WTC11 (cell line): ENCODE measurements at regions not wholly inside any gene's neighbourhood (a gene's known extent, or its start where the extent isn't known, plus 50 kb on each side); places are given as distances from the start of the nearest gene placed in this dataset.

Experiments
- ATAC-seq: fragments of 200-7000 bp; cut with Tn5 transposase; 2 replicates; pipeline ENCODE4 v1.10.0; 2021; ENCODE audit warnings: mild to moderate bottlenecking, moderate library complexity
- CTCF ChIA-PET: fragments of 300-600 bp; sonication (Branson Sonifier 250); formaldehyde crosslinking; loops from one replicate; lab custom pipeline; 2021; ENCODE audit warnings: antibody characterized with exemption; lab: Charles Lee
- POLR2A ChIA-PET: fragments of 350-600 bp; sonication (Branson Sonifier 250); formaldehyde crosslinking; loops from one replicate; lab custom pipeline; 2021; ENCODE audit warnings: antibody characterized with exemption; lab: Charles Lee
- DNase-seq: peaks from one replicate; pipeline ENCODE4 v3.0.0; 2021; ENCODE audit warnings: low spot score
- H3K27ac Mint-ChIP-seq: 2 replicates; pipeline ENCODE4 v1.8.0; 2021; ENCODE audit warnings: mixed read lengths
- H3K27me3 Mint-ChIP-seq: 2 replicates; pipeline ENCODE4 v1.8.0; 2021; ENCODE audit warnings: low read depth, mild to moderate bottlenecking, moderate library complexity, mixed read lengths
- H3K36me3 Mint-ChIP-seq: 2 replicates; pipeline ENCODE4 v1.8.0; 2021; ENCODE audit warnings: mixed read lengths
- H3K4me1 Mint-ChIP-seq: 2 replicates; pipeline ENCODE4 v1.8.0; 2022; ENCODE audit warnings: mixed read lengths
- H3K4me3 Mint-ChIP-seq: 2 replicates; pipeline ENCODE4 v1.8.0; 2021; ENCODE audit warnings: mild to moderate bottlenecking, moderate library complexity, mixed read lengths
- H3K9me3 Mint-ChIP-seq: 2 replicates; pipeline ENCODE4 v1.8.0; 2021; ENCODE audit warnings: mixed read lengths
- CREB1 ChIP-seq: sonication (generic); formaldehyde crosslinking; IDR thresholded peaks from 2 replicates; pipeline ENCODE4 v1.8.0; 2023; ENCODE audit warnings: mild to moderate bottlenecking, missing genetic modification reagents
- IRF2 ChIP-seq: sonication (generic); formaldehyde crosslinking; IDR thresholded peaks from 2 replicates; pipeline ENCODE4 v1.8.0; 2022; ENCODE audit warnings: low read depth, missing genetic modification reagents, borderline replicate concordance
- NR2C2 ChIP-seq: sonication (generic); formaldehyde crosslinking; IDR thresholded peaks from 2 replicates; pipeline ENCODE4 v1.8.0; 2022; ENCODE audit warnings: mild to moderate bottlenecking, missing genetic modification reagents
- RORB ChIP-seq: fragments of 250-450 bp; sonication (Bioruptor Pico); IDR thresholded peaks from 2 replicates; pipeline ENCODE4 v1.9.0; 2021; ENCODE audit warnings: mild to moderate bottlenecking
- ZBTB21 ChIP-seq: sonication (generic); formaldehyde crosslinking; IDR thresholded peaks from 2 replicates; pipeline ENCODE4 v1.8.1; 2023; ENCODE audit warnings: mild to moderate bottlenecking, missing genetic modification reagents, borderline replicate concordance
- ZNF396 ChIP-seq: fragments of 250-450 bp; sonication (Bioruptor Pico); IDR thresholded peaks from 2 replicates; pipeline ENCODE4 v1.8.0; 2021; ENCODE audit warnings: mild to moderate bottlenecking, moderate library complexity, borderline replicate concordance
- ZNF423 ChIP-seq: fragments of 250-450 bp; sonication (Bioruptor Pico); IDR thresholded peaks from 2 replicates; pipeline ENCODE4 v2.1.2; 2022; ENCODE audit warnings: mild to moderate bottlenecking, moderate library complexity
- TF ChIP-seq, protein P1 (sequence below): sonication (generic); formaldehyde crosslinking; IDR thresholded peaks from 2 replicates; pipeline ENCODE4 v1.8.0; 2023; ENCODE audit warnings: missing genetic modification reagents, mild to moderate bottlenecking, borderline replicate concordance
- TF ChIP-seq, protein P2 (sequence below): sonication (generic); formaldehyde crosslinking; IDR thresholded peaks from 2 replicates; pipeline ENCODE4 v1.8.0; 2023; ENCODE audit warnings: mild to moderate bottlenecking, missing genetic modification reagents
- TF ChIP-seq, protein P3 (sequence below): sonication (generic); formaldehyde crosslinking; IDR thresholded peaks from 2 replicates; pipeline ENCODE4 v1.8.0; 2022; ENCODE audit warnings: missing genetic modification reagents

DNA sequence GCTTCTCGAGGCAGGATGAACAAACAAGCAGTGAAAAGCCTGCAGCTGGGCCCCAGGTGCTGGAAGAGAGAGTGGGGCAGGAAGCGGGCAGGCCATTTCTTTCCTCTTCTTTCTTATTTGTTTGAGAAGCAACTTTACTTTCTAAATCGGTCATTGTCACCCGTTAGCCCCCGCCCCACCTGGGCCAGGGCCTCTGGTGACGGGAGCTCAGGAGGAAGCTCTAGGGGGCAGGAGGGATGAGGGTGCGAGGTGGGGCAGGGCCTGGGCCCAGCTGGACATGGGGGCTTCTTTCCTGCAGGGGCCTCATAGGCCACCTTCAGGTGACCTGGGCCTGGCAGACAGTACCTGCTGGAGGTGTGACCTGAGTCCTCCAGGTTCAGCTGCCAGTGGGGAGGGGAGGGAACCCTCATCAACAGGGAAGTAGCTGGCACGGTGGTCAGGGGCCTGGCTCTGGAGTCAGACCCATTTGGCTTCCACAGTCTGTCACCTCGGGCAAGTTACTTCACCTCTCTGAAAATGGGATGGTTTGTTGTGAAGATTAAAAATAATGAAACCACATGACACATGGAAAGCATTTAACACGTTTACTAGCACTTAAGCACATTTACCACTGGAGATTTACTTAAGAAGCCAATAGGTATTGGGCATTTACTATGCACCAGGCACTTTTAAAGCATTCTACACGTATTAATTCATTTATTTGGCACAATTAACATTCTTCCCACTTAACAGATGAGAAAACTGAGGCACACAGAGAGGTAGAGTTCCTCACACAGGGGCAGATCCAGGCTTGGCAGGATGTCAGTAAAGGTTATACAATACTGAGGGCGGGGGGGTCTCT is 54.1 kb upstream of the ID3 start (continued):
- TF ChIP-seq, protein P1, sequence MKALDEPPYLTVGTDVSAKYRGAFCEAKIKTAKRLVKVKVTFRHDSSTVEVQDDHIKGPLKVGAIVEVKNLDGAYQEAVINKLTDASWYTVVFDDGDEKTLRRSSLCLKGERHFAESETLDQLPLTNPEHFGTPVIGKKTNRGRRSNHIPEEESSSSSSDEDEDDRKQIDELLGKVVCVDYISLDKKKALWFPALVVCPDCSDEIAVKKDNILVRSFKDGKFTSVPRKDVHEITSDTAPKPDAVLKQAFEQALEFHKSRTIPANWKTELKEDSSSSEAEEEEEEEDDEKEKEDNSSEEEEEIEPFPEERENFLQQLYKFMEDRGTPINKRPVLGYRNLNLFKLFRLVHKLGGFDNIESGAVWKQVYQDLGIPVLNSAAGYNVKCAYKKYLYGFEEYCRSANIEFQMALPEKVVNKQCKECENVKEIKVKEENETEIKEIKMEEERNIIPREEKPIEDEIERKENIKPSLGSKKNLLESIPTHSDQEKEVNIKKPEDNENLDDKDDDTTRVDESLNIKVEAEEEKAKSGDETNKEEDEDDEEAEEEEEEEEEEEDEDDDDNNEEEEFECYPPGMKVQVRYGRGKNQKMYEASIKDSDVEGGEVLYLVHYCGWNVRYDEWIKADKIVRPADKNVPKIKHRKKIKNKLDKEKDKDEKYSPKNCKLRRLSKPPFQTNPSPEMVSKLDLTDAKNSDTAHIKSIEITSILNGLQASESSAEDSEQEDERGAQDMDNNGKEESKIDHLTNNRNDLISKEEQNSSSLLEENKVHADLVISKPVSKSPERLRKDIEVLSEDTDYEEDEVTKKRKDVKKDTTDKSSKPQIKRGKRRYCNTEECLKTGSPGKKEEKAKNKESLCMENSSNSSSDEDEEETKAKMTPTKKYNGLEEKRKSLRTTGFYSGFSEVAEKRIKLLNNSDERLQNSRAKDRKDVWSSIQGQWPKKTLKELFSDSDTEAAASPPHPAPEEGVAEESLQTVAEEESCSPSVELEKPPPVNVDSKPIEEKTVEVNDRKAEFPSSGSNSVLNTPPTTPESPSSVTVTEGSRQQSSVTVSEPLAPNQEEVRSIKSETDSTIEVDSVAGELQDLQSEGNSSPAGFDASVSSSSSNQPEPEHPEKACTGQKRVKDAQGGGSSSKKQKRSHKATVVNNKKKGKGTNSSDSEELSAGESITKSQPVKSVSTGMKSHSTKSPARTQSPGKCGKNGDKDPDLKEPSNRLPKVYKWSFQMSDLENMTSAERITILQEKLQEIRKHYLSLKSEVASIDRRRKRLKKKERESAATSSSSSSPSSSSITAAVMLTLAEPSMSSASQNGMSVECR (CRISPR knock-in tag) = no peak
- TF ChIP-seq CREB1 (CRISPR knock-in tag) (no peak), RORB (no peak), ZNF396 (CRISPR knock-in tag) (no peak), ZBTB21 (CRISPR knock-in tag) (no peak), IRF2 (CRISPR knock-in tag) (no peak), NR2C2 (CRISPR knock-in tag) (no peak)
- TF ChIP-seq, protein P2, sequence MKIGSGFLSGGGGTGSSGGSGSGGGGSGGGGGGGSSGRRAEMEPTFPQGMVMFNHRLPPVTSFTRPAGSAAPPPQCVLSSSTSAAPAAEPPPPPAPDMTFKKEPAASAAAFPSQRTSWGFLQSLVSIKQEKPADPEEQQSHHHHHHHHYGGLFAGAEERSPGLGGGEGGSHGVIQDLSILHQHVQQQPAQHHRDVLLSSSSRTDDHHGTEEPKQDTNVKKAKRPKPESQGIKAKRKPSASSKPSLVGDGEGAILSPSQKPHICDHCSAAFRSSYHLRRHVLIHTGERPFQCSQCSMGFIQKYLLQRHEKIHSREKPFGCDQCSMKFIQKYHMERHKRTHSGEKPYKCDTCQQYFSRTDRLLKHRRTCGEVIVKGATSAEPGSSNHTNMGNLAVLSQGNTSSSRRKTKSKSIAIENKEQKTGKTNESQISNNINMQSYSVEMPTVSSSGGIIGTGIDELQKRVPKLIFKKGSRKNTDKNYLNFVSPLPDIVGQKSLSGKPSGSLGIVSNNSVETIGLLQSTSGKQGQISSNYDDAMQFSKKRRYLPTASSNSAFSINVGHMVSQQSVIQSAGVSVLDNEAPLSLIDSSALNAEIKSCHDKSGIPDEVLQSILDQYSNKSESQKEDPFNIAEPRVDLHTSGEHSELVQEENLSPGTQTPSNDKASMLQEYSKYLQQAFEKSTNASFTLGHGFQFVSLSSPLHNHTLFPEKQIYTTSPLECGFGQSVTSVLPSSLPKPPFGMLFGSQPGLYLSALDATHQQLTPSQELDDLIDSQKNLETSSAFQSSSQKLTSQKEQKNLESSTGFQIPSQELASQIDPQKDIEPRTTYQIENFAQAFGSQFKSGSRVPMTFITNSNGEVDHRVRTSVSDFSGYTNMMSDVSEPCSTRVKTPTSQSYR (CRISPR knock-in tag) = no peak

DNA sequence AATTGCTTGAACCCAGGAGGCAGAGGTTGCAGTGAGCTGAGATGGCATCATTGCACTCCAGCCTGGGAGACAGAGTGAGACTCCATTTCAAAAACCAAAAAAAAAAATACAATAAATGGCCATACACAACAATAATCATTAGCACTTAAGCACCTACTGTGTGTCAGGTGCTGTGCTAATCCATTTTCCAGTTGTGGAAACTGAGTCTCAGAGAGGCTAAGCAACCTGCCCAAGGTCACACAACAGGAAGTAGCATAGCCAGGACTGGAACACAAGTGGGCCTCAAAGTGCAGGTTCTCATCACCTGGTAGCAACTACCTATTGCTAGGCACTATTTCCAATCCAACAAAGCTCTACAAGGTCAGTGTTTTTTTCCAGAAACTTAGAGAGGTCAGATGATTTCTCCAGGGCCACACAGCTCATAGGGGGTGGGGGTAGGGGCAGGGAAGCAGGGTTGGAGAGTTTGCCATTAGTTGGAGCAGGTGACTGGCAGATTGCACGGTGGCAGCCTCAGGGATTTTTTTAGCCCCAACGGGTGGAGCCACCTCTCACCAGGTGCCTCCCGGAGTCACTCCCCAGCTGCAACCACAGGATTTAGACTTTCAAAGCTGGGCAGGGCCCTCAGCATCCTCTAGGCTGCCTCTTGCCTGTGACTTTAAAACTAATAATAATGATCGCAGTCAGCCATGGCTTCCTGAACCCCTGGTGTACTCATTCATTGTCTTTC is 52.5 kb upstream of the ID3 start:
- Mint-ChIP-seq H3K4me1 (peaks cover 31% of the 10 kb centered on the region), H3K27ac (peak overlapping the region; percentile 28), H3K36me3 (no peaks in the 10 kb centered on the region), H3K27me3 (no peaks in the 10 kb centered on the region; the same call in 1 of the 2 replicates), H3K9me3 (peaks cover 5% of the 10 kb centered on the region; the same call in 1 of the 2 replicates), H3K4me3 (no peak overlapping the region)
- TF ChIP-seq, protein P3, sequence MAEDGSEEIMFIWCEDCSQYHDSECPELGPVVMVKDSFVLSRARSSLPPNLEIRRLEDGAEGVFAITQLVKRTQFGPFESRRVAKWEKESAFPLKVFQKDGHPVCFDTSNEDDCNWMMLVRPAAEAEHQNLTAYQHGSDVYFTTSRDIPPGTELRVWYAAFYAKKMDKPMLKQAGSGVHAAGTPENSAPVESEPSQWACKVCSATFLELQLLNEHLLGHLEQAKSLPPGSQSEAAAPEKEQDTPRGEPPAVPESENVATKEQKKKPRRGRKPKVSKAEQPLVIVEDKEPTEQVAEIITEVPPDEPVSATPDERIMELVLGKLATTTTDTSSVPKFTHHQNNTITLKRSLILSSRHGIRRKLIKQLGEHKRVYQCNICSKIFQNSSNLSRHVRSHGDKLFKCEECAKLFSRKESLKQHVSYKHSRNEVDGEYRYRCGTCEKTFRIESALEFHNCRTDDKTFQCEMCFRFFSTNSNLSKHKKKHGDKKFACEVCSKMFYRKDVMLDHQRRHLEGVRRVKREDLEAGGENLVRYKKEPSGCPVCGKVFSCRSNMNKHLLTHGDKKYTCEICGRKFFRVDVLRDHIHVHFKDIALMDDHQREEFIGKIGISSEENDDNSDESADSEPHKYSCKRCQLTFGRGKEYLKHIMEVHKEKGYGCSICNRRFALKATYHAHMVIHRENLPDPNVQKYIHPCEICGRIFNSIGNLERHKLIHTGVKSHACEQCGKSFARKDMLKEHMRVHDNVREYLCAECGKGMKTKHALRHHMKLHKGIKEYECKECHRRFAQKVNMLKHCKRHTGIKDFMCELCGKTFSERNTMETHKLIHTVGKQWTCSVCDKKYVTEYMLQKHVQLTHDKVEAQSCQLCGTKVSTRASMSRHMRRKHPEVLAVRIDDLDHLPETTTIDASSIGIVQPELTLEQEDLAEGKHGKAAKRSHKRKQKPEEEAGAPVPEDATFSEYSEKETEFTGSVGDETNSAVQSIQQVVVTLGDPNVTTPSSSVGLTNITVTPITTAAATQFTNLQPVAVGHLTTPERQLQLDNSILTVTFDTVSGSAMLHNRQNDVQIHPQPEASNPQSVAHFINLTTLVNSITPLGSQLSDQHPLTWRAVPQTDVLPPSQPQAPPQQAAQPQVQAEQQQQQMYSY (CRISPR knock-in tag) = no peak
- 0 out of 2 replicates have a peak, but pooled peaks have one; percentile 6 for TF ChIP-seq ZNF423
- CTCF ChIA-PET = interaction anchor here (0.5 to 4.5 kb wide), 8 partner anchors 14 to 80 kb away, joined by 3 to 32 read pairs (median 4); partner anchors contain the start of gene E2F2
- ATAC-seq (0 out of 2 replicates have a peak, but pooled peaks have one; percentile 19), DNase-seq (no peak)
- POLR2A ChIA-PET = interaction anchor here (1.0 kb wide), 1 partner anchor 11 kb away, joined by 3 read pairs; no protein-coding TSS in a partner anchor
